Osteoblast (primary cell): ENCODE measurements at regions not wholly inside any gene's neighbourhood (a gene's known extent, or its start where the extent isn't known, plus 50 kb on each side); places are given as distances from the start of the nearest gene placed in this dataset.

Experiments
- DNase-seq: peaks from one replicate; pipeline ENCODE4 v3.0.0; 2011; ENCODE audit warnings: low spot score, mixed read lengths; ENCODE audit not compliant: insufficient read length; ENCODE audit errors: missing footprints
- H2AFZ ChIP-seq: 2 replicates; pipeline ENCODE4 v1.6.0; 2011; ENCODE audit warnings: mild to moderate bottlenecking, low read length
- H3K27ac ChIP-seq: 2 replicates; pipeline ENCODE4 v1.5.1; 2011; ENCODE audit warnings: mild to moderate bottlenecking, low read depth, low read length, moderate library complexity
- H3K27me3 ChIP-seq: 2 replicates; pipeline ENCODE4 v1.6.0; 2012; ENCODE audit warnings: mild to moderate bottlenecking, control low read depth, inconsistent platforms, low read length, moderate library complexity; ENCODE audit not compliant: insufficient read depth
- H3K36me3 ChIP-seq: 2 replicates; pipeline ENCODE4 v1.5.1; 2011; ENCODE audit warnings: mild to moderate bottlenecking, low read length, control low read depth, moderate library complexity; ENCODE audit not compliant: insufficient read depth
- H3K4me1 ChIP-seq: 2 replicates; pipeline ENCODE4 v1.5.1; 2011; ENCODE audit warnings: mild to moderate bottlenecking, low read length, control low read depth, moderate library complexity; ENCODE audit not compliant: insufficient read depth
- H3K4me2 ChIP-seq: 2 replicates; pipeline ENCODE4 v1.6.0; 2011; ENCODE audit warnings: mild to moderate bottlenecking, low read length; ENCODE audit not compliant: insufficient read depth
- H3K4me3 ChIP-seq: fragments of 200-600 bp; sonication (generic); 3 replicates; pipeline ENCODE4 v1.5.1; 2012; ENCODE audit warnings: mild to moderate bottlenecking, low read length, inconsistent platforms; ENCODE audit not compliant: insufficient read depth
- H3K79me2 ChIP-seq: 2 replicates; pipeline ENCODE4 v1.6.0; 2012; ENCODE audit warnings: mild to moderate bottlenecking, low read length, control low read depth, inconsistent platforms; ENCODE audit not compliant: insufficient read depth
- H3K9me3 ChIP-seq: 2 replicates; pipeline ENCODE4 v1.5.1; 2011; ENCODE audit warnings: low read depth, low read length, control low read depth
- H4K20me1 ChIP-seq: 2 replicates; pipeline ENCODE4 v1.6.0; 2012; ENCODE audit warnings: mild to moderate bottlenecking, low read length, control low read depth; ENCODE audit not compliant: insufficient read depth
- CTCF ChIP-seq: IDR thresholded peaks from 2 replicates; pipeline ENCODE4 v1.5.1; 2011; ENCODE audit warnings: mild to moderate bottlenecking, low read depth, low read length, moderate library complexity; ENCODE audit errors: extremely low read depth

- Histone ChIP-seq H3K4me1 (no peaks in the 10 kb centered on the region), H3K4me3 (no peak overlapping the region), H3K27ac (no peak overlapping the region), H2AFZ (no peak overlapping the region), H3K79me2 (no peaks in the 10 kb centered on the region), H4K20me1 (no peaks in the 10 kb centered on the region), H3K4me2 (no peak overlapping the region), H3K27me3 (no peaks in the 10 kb centered on the region), H3K9me3 (no peaks in the 10 kb centered on the region), H3K36me3 (no peaks in the 10 kb centered on the region)
- DNase-seq: peak; percentile 64
- no peak for TF ChIP-seq CTCF
Observed at GRCh38 chr1:209229494-209230061, 353.9 kb upstream of the CAMK1G start.

GRCh38 chr1:209230314-209230713, 353.2 kb upstream of the CAMK1G start:
- Histone ChIP-seq H4K20me1 (no peaks in the 10 kb centered on the region), H3K27ac (no peak overlapping the region), H3K9me3 (no peaks in the 10 kb centered on the region), H3K79me2 (no peaks in the 10 kb centered on the region), H3K27me3 (no peaks in the 10 kb centered on the region), H3K4me2 (no peak overlapping the region), H2AFZ (no peak overlapping the region), H3K4me1 (no peaks in the 10 kb centered on the region), H3K36me3 (no peaks in the 10 kb centered on the region), H3K4me3 (no peak overlapping the region)
- no peak for TF ChIP-seq CTCF
- no peak for DNase-seq

- no peak for TF ChIP-seq CTCF
Observed at GRCh38 chr1:209231476-209232156, 351.9 kb upstream of the CAMK1G start.

GRCh38 chr1:209232197-209232596, 351.3 kb upstream of the CAMK1G start:
- Histone ChIP-seq H3K27ac (no peak overlapping the region), H3K27me3 (no peaks in the 10 kb centered on the region), H3K4me2 (no peak overlapping the region), H4K20me1 (no peaks in the 10 kb centered on the region), H3K79me2 (no peaks in the 10 kb centered on the region), H3K4me3 (no peak overlapping the region), H3K9me3 (no peaks in the 10 kb centered on the region), H2AFZ (no peak overlapping the region), H3K36me3 (no peaks in the 10 kb centered on the region), H3K4me1 (no peaks in the 10 kb centered on the region)
- TF ChIP-seq CTCF: no peak
- no peak for DNase-seq

More at GRCh38 chr1:209231476-209232156, 351.9 kb upstream of the CAMK1G start:
- Histone ChIP-seq H3K79me2 (no peaks in the 10 kb centered on the region), H3K4me2 (no peak overlapping the region), H3K27me3 (no peaks in the 10 kb centered on the region), H3K9me3 (no peaks in the 10 kb centered on the region), H3K4me3 (no peak overlapping the region), H3K27ac (no peak overlapping the region), H3K4me1 (no peaks in the 10 kb centered on the region), H4K20me1 (no peaks in the 10 kb centered on the region), H2AFZ (no peak overlapping the region), H3K36me3 (no peaks in the 10 kb centered on the region)
- peak; percentile 58 for DNase-seq
